HCT116 (cell line): ENCODE measurements at regions not wholly inside any gene's neighbourhood (a gene's known extent, or its start where the extent isn't known, plus 50 kb on each side); places are given as distances from the start of the nearest gene placed in this dataset.

Experiments used
- ATAC-seq: fragments of 200-7000 bp; cut with Tn5 transposase; 2 replicates; pipeline ENCODE4 v1.9.1; 2020; ENCODE audit warnings: mild to moderate bottlenecking, moderate library complexity
- BruUV-seq: library from RNA; stranded (reverse); fragments of 400-500 nt; replicated peaks from 2 replicates; lab custom pipeline; 2021; lab: Mats Ljungman, UMichigan
- CTCF ChIA-PET: fragments of 300-600 bp; sonication (Branson Sonifier 250); formaldehyde crosslinking; loops from one replicate; lab custom pipeline; 2021; ENCODE audit warnings: antibody characterized with exemption; lab: Charles Lee
- POLR2A ChIA-PET: fragments of 300-600, 350-600 bp; sonication (Branson Sonifier 250); formaldehyde crosslinking; loops from one replicate; lab custom pipeline; 2021; ENCODE audit warnings: antibody characterized with exemption; lab: Charles Lee
- RAD21 ChIA-PET, 2 experiments: fragments of 300-600 bp; sonication (Branson Sonifier 250); formaldehyde crosslinking; loops; one replicate each; lab custom pipeline; 2023; ENCODE audit warnings: low total read pairs in 2 of 2; ENCODE audit not compliant: uncharacterized antibody in 2 of 2, unreplicated experiment in 2 of 2, low non-redundant PET in 1 of 2; lab: Charles Lee
- DNase-seq: peaks from one replicate; pipeline ENCODE4 v3.0.0-alpha.2; 2010; ENCODE audit warnings: low read depth, low spot score
- H2AFZ ChIP-seq: fragments of 200-600 bp; shearing (Covaris generic), sonication (generic); 2 replicates; pipeline ENCODE4 v1.6.1; 2017; ENCODE audit warnings: low read depth, mixed run types, mixed read lengths, antibody characterized with exemption, low read length; ENCODE audit not compliant: poor library complexity, severe bottlenecking
- H3K27ac ChIP-seq: 2 replicates; pipeline ENCODE4 v1.5.1; 2012; ENCODE audit warnings: low read depth, low read length
- H3K27me3 ChIP-seq: fragments of 200-600 bp; sonication (generic); 2 replicates; pipeline ENCODE4 v1.6.1; 2016; ENCODE audit warnings: mixed run types, low read length, mixed read lengths; ENCODE audit not compliant: insufficient read depth
- H3K36me3 ChIP-seq, 2 experiments: fragments of 200-500 bp in 1 of 2; fragments of 200-600 bp in 1 of 2; sonication (Bioruptor generic) in 1 of 2; sonication (generic) in 1 of 2; 2 replicates each; pipeline versions ENCODE4 v1.5.1 to v1.6.1; 2014 to 2016; ENCODE audit warnings: low read length in 2 of 2, inconsistent platforms in 1 of 2, mixed read lengths in 1 of 2, mixed run types in 1 of 2; ENCODE audit not compliant: insufficient read depth in 2 of 2, control insufficient read depth in 1 of 2
- H3K4me1 ChIP-seq, 2 experiments: fragments of 200-600 bp in 1 of 2; sonication (generic) in 1 of 2; 2 replicates each; pipeline versions ENCODE4 v1.5.1 to v1.6.1; 2012 to 2017; ENCODE audit warnings: low read length in 2 of 2, inconsistent platforms in 1 of 2, mild to moderate bottlenecking in 1 of 2, mixed read lengths in 1 of 2, mixed run types in 1 of 2, moderate library complexity in 1 of 2; ENCODE audit not compliant: insufficient read depth in 2 of 2, control insufficient read depth in 1 of 2
- H3K4me2 ChIP-seq: fragments of 200-600 bp; sonication (generic); 2 replicates; pipeline ENCODE4 v1.6.1; 2017; ENCODE audit warnings: mixed run types, low read length, mixed read lengths
- H3K4me3 ChIP-seq, 2 experiments: fragments of 200-600 bp in 1 of 2; sonication (generic) in 1 of 2; replicated peaks in 1 of 2; 2 replicates each; pipeline ENCODE4 v1.5.1; 2011 to 2016; ENCODE audit warnings: low read length in 2 of 2, control low read depth in 1 of 2, low read depth in 1 of 2, mild to moderate bottlenecking in 1 of 2, mixed read lengths in 1 of 2, mixed run types in 1 of 2
- H3K79me2 ChIP-seq: fragments of 200-600 bp; sonication (generic); 2 replicates; pipeline ENCODE4 v1.6.1; 2017; ENCODE audit warnings: mild to moderate bottlenecking, mixed run types, low read length, moderate library complexity, mixed read lengths; ENCODE audit not compliant: insufficient read depth
- H3K9ac ChIP-seq: fragments of 200-600 bp; sonication (generic); 2 replicates; pipeline ENCODE4 v1.6.1; 2016; ENCODE audit warnings: low read length, mixed read lengths
- H3K9me2 ChIP-seq: fragments of 200-600 bp; sonication (generic), shearing (Covaris generic); 2 replicates; pipeline ENCODE4 v1.6.1; 2017; ENCODE audit warnings: mixed run types, mild to moderate bottlenecking, moderate library complexity; ENCODE audit not compliant: insufficient read depth
- H3K9me3 ChIP-seq, 2 experiments: fragments of 200-500 bp in 1 of 2; fragments of 200-600 bp in 1 of 2; sonication (Bioruptor generic) in 1 of 2; sonication (generic) in 1 of 2; 2 replicates each; pipeline ENCODE4 v1.6.1; 2014 to 2017; ENCODE audit warnings: low read length in 2 of 2, mixed read lengths in 2 of 2, inconsistent platforms in 1 of 2, low read depth in 1 of 2, mild to moderate bottlenecking in 1 of 2, mixed run types in 1 of 2, moderate library complexity in 1 of 2; ENCODE audit not compliant: control insufficient read depth in 1 of 2, insufficient read depth in 1 of 2
- H4K20me1 ChIP-seq: fragments of 200-600 bp; sonication (generic), shearing (Covaris generic); 2 replicates; pipeline ENCODE4 v1.6.1; 2017; ENCODE audit warnings: mixed run types, mild to moderate bottlenecking, moderate library complexity; ENCODE audit not compliant: insufficient read depth
- CBX3 ChIP-seq: IDR thresholded peaks from 2 replicates; pipeline ENCODE4 v1.6.1; 2012; ENCODE audit warnings: low read depth
- CEBPB ChIP-seq: IDR thresholded peaks from 2 replicates; pipeline ENCODE4 v1.6.1; 2012; ENCODE audit warnings: low read depth
- CTCF ChIP-seq, 3 experiments: fragments of 200-600 bp in 1 of 3; sonication (generic) in 1 of 3; IDR thresholded peaks in 2 of 3; conservative IDR thresholded peaks in 1 of 3; 2 replicates each; pipeline ENCODE4 v1.5.1; 2012 to 2017; ENCODE audit warnings: low read depth in 2 of 3, low read length in 2 of 3, antibody characterized with exemption in 1 of 3, borderline replicate concordance in 1 of 3, control low read depth in 1 of 3, mild to moderate bottlenecking in 1 of 3, mixed read lengths in 1 of 3, mixed run types in 1 of 3, moderate library complexity in 1 of 3; ENCODE audit not compliant: insufficient read depth in 1 of 3
- ELF1 ChIP-seq: IDR thresholded peaks from 2 replicates; pipeline ENCODE4 v1.6.1; 2012; ENCODE audit warnings: low read depth, borderline replicate concordance
- EZH2 ChIP-seq: fragments of 200-600 bp; sonication (generic); IDR thresholded peaks from 2 replicates; pipeline ENCODE4 v1.6.1; 2017; ENCODE audit warnings: antibody characterized with exemption, mixed run types
- FOSL1 ChIP-seq: IDR thresholded peaks from 2 replicates; pipeline ENCODE4 v1.6.1; 2012; ENCODE audit warnings: low read depth
- MAX ChIP-seq: IDR thresholded peaks from 2 replicates; pipeline ENCODE4 v1.6.1; 2012
- POLR2A ChIP-seq: IDR thresholded peaks from 2 replicates; pipeline ENCODE4 v1.7.0; 2011; ENCODE audit warnings: borderline replicate concordance; ENCODE audit not compliant: insufficient read depth, insufficient read length; ENCODE audit errors: extremely low read depth
- POLR2AphosphoS5 ChIP-seq: IDR thresholded peaks from 2 replicates; pipeline ENCODE4 v1.6.1; 2011; ENCODE audit warnings: mild to moderate bottlenecking, low read depth, low read length, moderate library complexity
- RAD21 ChIP-seq: IDR thresholded peaks from 2 replicates; pipeline ENCODE4 v1.6.1; 2012; ENCODE audit warnings: low read depth, mild to moderate bottlenecking
- REST ChIP-seq: IDR thresholded peaks from 2 replicates; pipeline ENCODE4 v1.6.1; 2012; ENCODE audit warnings: low read depth
- YY1 ChIP-seq: IDR thresholded peaks from 2 replicates; pipeline ENCODE4 v1.6.1; 2011; ENCODE audit warnings: low read length, low read depth, moderate library complexity, mild to moderate bottlenecking; ENCODE audit not compliant: insufficient replicate concordance; ENCODE audit errors: extremely low read depth
- ZBTB33 ChIP-seq: IDR thresholded peaks from 2 replicates; pipeline ENCODE4 v1.6.1; 2011; ENCODE audit warnings: mild to moderate bottlenecking, low read length, moderate library complexity; ENCODE audit not compliant: insufficient replicate concordance; ENCODE audit errors: extremely low read depth
- ZFX ChIP-seq: fragments of 450-650 bp; IDR thresholded peaks from 2 replicates; pipeline ENCODE4 v1.6.1; 2017
- ZNF274 ChIP-seq: fragments of 200-500 bp; sonication (Bioruptor generic); IDR thresholded peaks from 2 replicates; pipeline ENCODE4 v1.6.1; 2014; ENCODE audit warnings: mild to moderate bottlenecking, low read depth, low read length, inconsistent platforms
- intact Hi-C: fragments of 100-400 bp; cut with micrococcal nuclease; formaldehyde crosslinking; loops from 2 replicates; pipeline ENCODE4 v1.10.0; 2022

GRCh38 chr21:17736072-17736471 lies 83.1 kb downstream of the C21orf91 start:
- no peak overlapping the region for H3K4me3 ChIP-seq
- no peaks in the 10 kb centered on the region for H3K9me2 ChIP-seq
- no peaks in the 10 kb centered on the region for H3K4me1 ChIP-seq
- DNase-seq: no peak
- ChIA-PET RAD21 (no interaction called here), POLR2A (no interaction called here), CTCF (no interaction called here)
- no peak for ATAC-seq
- no peak for TF ChIP-seq RAD21
- TF ChIP-seq EZH2: no peak
- TF ChIP-seq YY1: no peak
- TF ChIP-seq POLR2AphosphoS5: no peak
- TF ChIP-seq POLR2A: no peak
- TF ChIP-seq ZBTB33: no peak
- no peak for TF ChIP-seq ELF1
- no peak for TF ChIP-seq CTCF (IDR thresholded peaks at IDR 0.05 in 2 of 3, conservative IDR thresholded peaks at IDR 0.05 in 1 of 3; ENCODE audit: borderline replicate concordance in 1 of 3, insufficient read depth in 1 of 3, low read depth in 2 of 3, low read length in 2 of 3)
- TF ChIP-seq ZFX: no peak
- TF ChIP-seq CEBPB: no peak
- TF ChIP-seq REST: no peak
- no peak for TF ChIP-seq FOSL1
- no peak for TF ChIP-seq CBX3
- TF ChIP-seq ZNF274: no peak
- TF ChIP-seq MAX: no peak
- intact Hi-C loops: no loop called here
- H4K20me1 ChIP-seq: no peaks in the 10 kb centered on the region
- H3K27ac ChIP-seq: no peak overlapping the region
- no peak overlapping the region for H2AFZ ChIP-seq
- H3K4me2 ChIP-seq: no peak overlapping the region
- H3K27me3 ChIP-seq: peaks cover 7% of the 10 kb centered on the region; the same call in 1 of the 2 replicates
- no peak overlapping the region for H3K9ac ChIP-seq
- no peaks in the 10 kb centered on the region for H3K36me3 ChIP-seq
- H3K79me2 ChIP-seq: no peaks in the 10 kb centered on the region
- BruUV-seq: no TSS peak
- H3K9me3 ChIP-seq: no peaks in the 10 kb centered on the region
